ENCODE measurements at regions not wholly inside any gene's neighbourhood (a gene's known extent, or its start where the extent isn't known, plus 50 kb on each side); places are given as distances from the start of the nearest gene placed in this dataset.

DNA sequence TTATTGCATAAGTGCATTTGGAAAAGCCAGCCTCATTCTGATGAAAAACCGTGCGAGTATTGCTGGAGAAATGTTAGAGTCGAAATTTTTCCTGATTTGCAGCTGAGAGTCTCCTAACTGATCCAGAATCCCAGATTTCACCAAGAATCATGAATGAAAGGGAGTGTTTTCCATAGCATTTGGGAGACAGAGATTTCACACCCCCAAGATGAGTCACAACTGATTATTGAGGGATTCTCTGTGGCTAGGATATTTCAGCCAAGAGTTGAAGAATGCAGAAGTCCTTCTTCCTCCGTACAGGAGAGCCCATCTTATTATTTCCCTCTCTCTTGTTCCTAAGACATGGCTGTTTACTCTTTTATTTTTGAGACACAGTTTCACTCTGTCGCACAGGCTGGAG lies 82.2 kb upstream of the SALL4 start:
- TF ChIP-seq, protein P1, sequence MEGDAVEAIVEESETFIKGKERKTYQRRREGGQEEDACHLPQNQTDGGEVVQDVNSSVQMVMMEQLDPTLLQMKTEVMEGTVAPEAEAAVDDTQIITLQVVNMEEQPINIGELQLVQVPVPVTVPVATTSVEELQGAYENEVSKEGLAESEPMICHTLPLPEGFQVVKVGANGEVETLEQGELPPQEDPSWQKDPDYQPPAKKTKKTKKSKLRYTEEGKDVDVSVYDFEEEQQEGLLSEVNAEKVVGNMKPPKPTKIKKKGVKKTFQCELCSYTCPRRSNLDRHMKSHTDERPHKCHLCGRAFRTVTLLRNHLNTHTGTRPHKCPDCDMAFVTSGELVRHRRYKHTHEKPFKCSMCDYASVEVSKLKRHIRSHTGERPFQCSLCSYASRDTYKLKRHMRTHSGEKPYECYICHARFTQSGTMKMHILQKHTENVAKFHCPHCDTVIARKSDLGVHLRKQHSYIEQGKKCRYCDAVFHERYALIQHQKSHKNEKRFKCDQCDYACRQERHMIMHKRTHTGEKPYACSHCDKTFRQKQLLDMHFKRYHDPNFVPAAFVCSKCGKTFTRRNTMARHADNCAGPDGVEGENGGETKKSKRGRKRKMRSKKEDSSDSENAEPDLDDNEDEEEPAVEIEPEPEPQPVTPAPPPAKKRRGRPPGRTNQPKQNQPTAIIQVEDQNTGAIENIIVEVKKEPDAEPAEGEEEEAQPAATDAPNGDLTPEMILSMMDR (IDR thresholded peaks at IDR 0.05) = no peak
- TF ChIP-seq POLR2A (IDR thresholded peaks at IDR 0.05) = no peak
